IMR-90 (cell line): ENCODE measurements at regions not wholly inside any gene's neighbourhood (a gene's known extent, or its start where the extent isn't known, plus 50 kb on each side); places are given as distances from the start of the nearest gene placed in this dataset.

Experiments used
- BHLHE40 ChIP-seq: fragments of 150-350 bp; IDR thresholded peaks from 2 replicates; pipeline ENCODE4 v1.6.1; 2016; ENCODE audit warnings: mild to moderate bottlenecking, low read depth, low read length
- MAFK ChIP-seq: IDR thresholded peaks from 2 replicates; pipeline ENCODE4 v1.6.1; 2012; ENCODE audit warnings: low read depth, low read length, improper control_type of control experiment
- POLR2A ChIP-seq: IDR thresholded peaks from 2 replicates; pipeline ENCODE4 v1.6.1; 2012; ENCODE audit warnings: mild to moderate bottlenecking, low read depth, low read length
- TF ChIP-seq, protein P1 (sequence below): conservative IDR thresholded peaks from 2 replicates; pipeline ENCODE4 v1.5.1; 2012; ENCODE audit warnings: mild to moderate bottlenecking, low read depth, low read length, improper control_type of control experiment
- TF ChIP-seq, protein P2 (sequence below): fragments of 150-350 bp; IDR thresholded peaks from 2 replicates; pipeline ENCODE4 v1.6.1; 2017; ENCODE audit warnings: mild to moderate bottlenecking, antibody characterized with exemption, low read length, low read depth

GRCh38 chr1:96296991-96297390 is 424.6 kb upstream of the PTBP2 start:
- TF ChIP-seq, protein P1, sequence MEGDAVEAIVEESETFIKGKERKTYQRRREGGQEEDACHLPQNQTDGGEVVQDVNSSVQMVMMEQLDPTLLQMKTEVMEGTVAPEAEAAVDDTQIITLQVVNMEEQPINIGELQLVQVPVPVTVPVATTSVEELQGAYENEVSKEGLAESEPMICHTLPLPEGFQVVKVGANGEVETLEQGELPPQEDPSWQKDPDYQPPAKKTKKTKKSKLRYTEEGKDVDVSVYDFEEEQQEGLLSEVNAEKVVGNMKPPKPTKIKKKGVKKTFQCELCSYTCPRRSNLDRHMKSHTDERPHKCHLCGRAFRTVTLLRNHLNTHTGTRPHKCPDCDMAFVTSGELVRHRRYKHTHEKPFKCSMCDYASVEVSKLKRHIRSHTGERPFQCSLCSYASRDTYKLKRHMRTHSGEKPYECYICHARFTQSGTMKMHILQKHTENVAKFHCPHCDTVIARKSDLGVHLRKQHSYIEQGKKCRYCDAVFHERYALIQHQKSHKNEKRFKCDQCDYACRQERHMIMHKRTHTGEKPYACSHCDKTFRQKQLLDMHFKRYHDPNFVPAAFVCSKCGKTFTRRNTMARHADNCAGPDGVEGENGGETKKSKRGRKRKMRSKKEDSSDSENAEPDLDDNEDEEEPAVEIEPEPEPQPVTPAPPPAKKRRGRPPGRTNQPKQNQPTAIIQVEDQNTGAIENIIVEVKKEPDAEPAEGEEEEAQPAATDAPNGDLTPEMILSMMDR: no peak
- TF ChIP-seq POLR2A (no peak), BHLHE40 (no peak), MAFK (no peak)
- TF ChIP-seq, protein P2, sequence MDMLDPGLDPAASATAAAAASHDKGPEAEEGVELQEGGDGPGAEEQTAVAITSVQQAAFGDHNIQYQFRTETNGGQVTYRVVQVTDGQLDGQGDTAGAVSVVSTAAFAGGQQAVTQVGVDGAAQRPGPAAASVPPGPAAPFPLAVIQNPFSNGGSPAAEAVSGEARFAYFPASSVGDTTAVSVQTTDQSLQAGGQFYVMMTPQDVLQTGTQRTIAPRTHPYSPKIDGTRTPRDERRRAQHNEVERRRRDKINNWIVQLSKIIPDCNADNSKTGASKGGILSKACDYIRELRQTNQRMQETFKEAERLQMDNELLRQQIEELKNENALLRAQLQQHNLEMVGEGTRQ: no peak
